SK-N-SH (cell line): ENCODE measurements at regions not wholly inside any gene's neighbourhood (a gene's known extent, or its start where the extent isn't known, plus 50 kb on each side); places are given as distances from the start of the nearest gene placed in this dataset.

Source experiments
- CTCF ChIA-PET: fragments of 300-600, 350-600 bp; formaldehyde crosslinking; extraction: SDS; loops from one replicate; lab custom pipeline; 2021; lab: Yijun Ruan, JAX
- POLR2A ChIA-PET: fragments of 350-600 bp; sonication (Branson Sonifier 250); formaldehyde crosslinking; extraction: SDS; loops from one replicate; lab custom pipeline; 2020; ENCODE audit warnings: antibody characterized with exemption, inconsistent platforms; lab: Yijun Ruan, JAX
- DNase-seq: peaks from one replicate; pipeline ENCODE4 v3.0.0; 2012
- H2AFZ ChIP-seq: fragments of 200-600 bp; sonication (generic); 2 replicates; pipeline ENCODE4 v1.8.1; 2016; ENCODE audit warnings: antibody characterized with exemption, mild to moderate bottlenecking, low read depth
- H3F3A ChIP-seq: fragments of 200-600 bp; sonication (generic); replicated peaks from 2 replicates; pipeline ENCODE3; 2016; ENCODE audit warnings: antibody characterized with exemption, mild to moderate bottlenecking; ENCODE audit not compliant: insufficient read depth
- H3K27ac ChIP-seq, 2 experiments: fragments of 200-500 bp in 1 of 2; fragments of 200-600 bp in 1 of 2; sonication (Bioruptor generic) in 1 of 2; sonication (generic), shearing (Covaris generic) in 1 of 2; 2 replicates each; pipeline versions ENCODE4 v1.5.1 to v1.6.1; 2014 to 2016; ENCODE audit warnings: low read depth in 2 of 2, inconsistent platforms in 1 of 2, low read length in 1 of 2, mild to moderate bottlenecking in 1 of 2, mixed read lengths in 1 of 2
- H3K27me3 ChIP-seq: fragments of 200-600 bp; sonication (generic), shearing (Covaris generic); 2 replicates; pipeline ENCODE4 v1.6.1; 2016; ENCODE audit warnings: mixed run types; ENCODE audit not compliant: insufficient read depth
- H3K36me3 ChIP-seq, 2 experiments: fragments of 200-500 bp in 1 of 2; fragments of 200-600 bp in 1 of 2; sonication (Bioruptor generic) in 1 of 2; sonication (generic) in 1 of 2; replicated peaks in 1 of 2; 2 replicates each; pipeline versions ENCODE3 to v1.5.1; 2014 to 2016; ENCODE audit warnings: low read length in 1 of 2, mild to moderate bottlenecking in 1 of 2; ENCODE audit not compliant: insufficient read depth in 2 of 2, control insufficient read depth in 1 of 2
- H3K4me1 ChIP-seq, 2 experiments: fragments of 200-500 bp in 1 of 2; fragments of 200-600 bp in 1 of 2; sonication (Bioruptor generic) in 1 of 2; sonication (generic), shearing (Covaris generic) in 1 of 2; 2 replicates each; pipeline versions ENCODE4 v1.5.1 to v1.6.1; 2014 to 2016; ENCODE audit warnings: low read depth in 1 of 2, low read length in 1 of 2, mixed run types in 1 of 2; ENCODE audit not compliant: insufficient read depth in 2 of 2, control insufficient read depth in 1 of 2
- H3K4me2 ChIP-seq: fragments of 200-600 bp; sonication (generic), shearing (Covaris generic); 2 replicates; pipeline ENCODE4 v1.6.1; 2017; ENCODE audit warnings: mixed run types
- H3K4me3 ChIP-seq, 2 experiments: fragments of 200-500 bp in 1 of 2; fragments of 200-600 bp in 1 of 2; sonication (Bioruptor generic) in 1 of 2; sonication (generic), shearing (Covaris generic) in 1 of 2; 2 replicates each; pipeline versions ENCODE4 v1.5.1 to v1.8.1; 2014 to 2016; ENCODE audit warnings: low read depth in 2 of 2, inconsistent platforms in 1 of 2, low read length in 1 of 2, mild to moderate bottlenecking in 1 of 2, mixed read lengths in 1 of 2, moderate library complexity in 1 of 2
- H3K79me2 ChIP-seq: fragments of 200-600 bp; sonication (generic); 2 replicates; pipeline ENCODE4 v1.8.1; 2017; ENCODE audit warnings: mild to moderate bottlenecking; ENCODE audit not compliant: insufficient read depth
- H3K9ac ChIP-seq: fragments of 200-600 bp; sonication (generic); 2 replicates; pipeline ENCODE4 v1.6.1; 2017; ENCODE audit warnings: mixed run types
- H3K9me2 ChIP-seq: fragments of 200-600 bp; sonication (generic); 2 replicates; pipeline ENCODE4 v1.6.1; 2017; ENCODE audit warnings: mixed run types
- H3K9me3 ChIP-seq: fragments of 200-600 bp; sonication (generic); 2 replicates; pipeline ENCODE4 v1.6.1; 2017; ENCODE audit warnings: mixed run types, mild to moderate bottlenecking, moderate library complexity
- H4K20me1 ChIP-seq: fragments of 200-600 bp; sonication (generic); 2 replicates; pipeline ENCODE4 v1.6.1; 2017; ENCODE audit warnings: mild to moderate bottlenecking, mixed run types; ENCODE audit not compliant: insufficient read depth
- EP300 ChIP-seq, 2 experiments: IDR thresholded peaks; 2 replicates each; pipeline versions ENCODE4 v1.4.0 to v1.6.1; 2012; ENCODE audit warnings: borderline replicate concordance in 1 of 2, low read depth in 1 of 2, low read length in 1 of 2
- EZH2phosphoT487 ChIP-seq: fragments of 200-600 bp; sonication (generic); IDR thresholded peaks from 2 replicates; pipeline ENCODE4 v1.6.1; 2017; ENCODE audit warnings: low read depth, mixed run types, mild to moderate bottlenecking, antibody characterized with exemption, moderate library complexity, borderline replicate concordance
- GABPA ChIP-seq: IDR thresholded peaks from 2 replicates; pipeline ENCODE4 v1.4.0; 2012; ENCODE audit warnings: low read depth, mild to moderate bottlenecking
- IRF3 ChIP-seq: fragments of 150-350 bp; IDR thresholded peaks from 2 replicates; pipeline ENCODE4 v1.6.1; 2016; ENCODE audit warnings: mild to moderate bottlenecking, low read depth, low read length
- MXI1 ChIP-seq: IDR thresholded peaks from 2 replicates; pipeline ENCODE4 v1.6.1; 2012; ENCODE audit warnings: mild to moderate bottlenecking, low read depth, low read length, improper control_type of control experiment
- RAD21 ChIP-seq: IDR thresholded peaks from 2 replicates; pipeline ENCODE4 v1.6.1; 2012; ENCODE audit warnings: mild to moderate bottlenecking, low read length
- SIN3A ChIP-seq: IDR thresholded peaks from 2 replicates; pipeline ENCODE4 v1.6.1; 2012; ENCODE audit warnings: low read depth, mild to moderate bottlenecking, low read length, moderate library complexity, borderline replicate concordance
- SMC3 ChIP-seq: IDR thresholded peaks from 2 replicates; pipeline ENCODE4 v1.6.1; 2012; ENCODE audit warnings: low read depth, low read length, improper control_type of control experiment
- TEAD4 ChIP-seq: IDR thresholded peaks from 2 replicates; pipeline ENCODE4 v1.4.0; 2012; ENCODE audit warnings: mild to moderate bottlenecking, borderline replicate concordance; ENCODE audit not compliant: insufficient read depth
- YY1 ChIP-seq: IDR thresholded peaks from 2 replicates; pipeline ENCODE4 v1.4.0; 2012; ENCODE audit warnings: low read depth, mild to moderate bottlenecking
- ZBTB33 ChIP-seq: IDR thresholded peaks from 2 replicates; pipeline ENCODE4 v1.4.0; 2012; ENCODE audit warnings: low read depth, borderline replicate concordance
- WGBS: methylation state at CpG from one replicate; pipeline ENCODE4 v1.1.6; 2017; ENCODE audit warnings: low lambda C conversion rate; 5-methylcytosine and 5-hydroxymethylcytosine counted together
- TF ChIP-seq, protein P1 (sequence below): fragments of 200-600 bp; sonication (generic); IDR thresholded peaks from 2 replicates; pipeline ENCODE4 v1.6.1; 2017; ENCODE audit warnings: antibody characterized with exemption, mild to moderate bottlenecking, moderate library complexity

DNA sequence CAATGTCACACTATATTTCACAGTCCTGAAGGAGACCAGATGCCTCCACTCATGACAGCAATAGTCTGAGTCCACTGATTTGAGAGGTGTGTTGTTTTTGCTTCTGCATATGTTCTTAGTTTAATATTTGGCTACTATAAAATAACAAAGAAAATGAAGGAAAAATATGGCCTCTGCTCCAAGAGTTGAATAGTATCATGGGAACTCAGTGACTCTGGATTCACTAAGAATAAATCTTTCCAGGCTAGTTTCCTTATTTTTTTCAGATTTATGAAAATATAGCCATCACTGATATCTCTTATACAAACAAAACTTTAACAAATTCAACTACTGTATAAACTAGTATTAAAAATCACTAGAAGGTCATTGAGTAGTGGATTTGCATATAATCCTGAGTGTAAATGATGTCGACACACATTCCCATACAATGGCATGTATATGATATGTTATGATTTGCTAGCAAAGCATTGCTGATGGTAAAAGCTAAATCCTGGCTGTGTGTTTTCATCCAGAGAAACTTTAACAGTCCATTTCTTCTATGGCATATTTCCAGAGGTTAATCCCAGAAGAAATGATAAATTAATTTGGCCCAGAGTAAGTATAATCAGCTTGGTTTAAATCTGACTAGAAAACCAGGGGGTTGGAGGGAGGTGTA lies 66.0 kb upstream of the VIPR2 start:
- POLR2A ChIA-PET = no interaction called here
- no peak for DNase-seq
- Histone ChIP-seq H2AFZ (no peak overlapping the region), H3F3A (no peaks in the 10 kb centered on the region), H3K27me3 (no peaks in the 10 kb centered on the region), H3K36me3 (no peaks in the 10 kb centered on the region)
- TF ChIP-seq, protein P1, sequence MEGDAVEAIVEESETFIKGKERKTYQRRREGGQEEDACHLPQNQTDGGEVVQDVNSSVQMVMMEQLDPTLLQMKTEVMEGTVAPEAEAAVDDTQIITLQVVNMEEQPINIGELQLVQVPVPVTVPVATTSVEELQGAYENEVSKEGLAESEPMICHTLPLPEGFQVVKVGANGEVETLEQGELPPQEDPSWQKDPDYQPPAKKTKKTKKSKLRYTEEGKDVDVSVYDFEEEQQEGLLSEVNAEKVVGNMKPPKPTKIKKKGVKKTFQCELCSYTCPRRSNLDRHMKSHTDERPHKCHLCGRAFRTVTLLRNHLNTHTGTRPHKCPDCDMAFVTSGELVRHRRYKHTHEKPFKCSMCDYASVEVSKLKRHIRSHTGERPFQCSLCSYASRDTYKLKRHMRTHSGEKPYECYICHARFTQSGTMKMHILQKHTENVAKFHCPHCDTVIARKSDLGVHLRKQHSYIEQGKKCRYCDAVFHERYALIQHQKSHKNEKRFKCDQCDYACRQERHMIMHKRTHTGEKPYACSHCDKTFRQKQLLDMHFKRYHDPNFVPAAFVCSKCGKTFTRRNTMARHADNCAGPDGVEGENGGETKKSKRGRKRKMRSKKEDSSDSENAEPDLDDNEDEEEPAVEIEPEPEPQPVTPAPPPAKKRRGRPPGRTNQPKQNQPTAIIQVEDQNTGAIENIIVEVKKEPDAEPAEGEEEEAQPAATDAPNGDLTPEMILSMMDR = no peak
- no peak for TF ChIP-seq MXI1
- no peak for TF ChIP-seq GABPA
- no peak for TF ChIP-seq TEAD4
- no peak for TF ChIP-seq EP300 (IDR thresholded peaks at IDR 0.05; ENCODE audit: borderline replicate concordance in 1 of 2, low read depth in 1 of 2, low read length in 1 of 2)
- no peak for TF ChIP-seq EZH2phosphoT487
- TF ChIP-seq, all 33 proteins: peak for 0
- H3K4me1 ChIP-seq = peaks cover 0 to 11% of the 10 kb centered on the region in 2 experiments; a peak in 1 of 4 replicates
- CTCF ChIA-PET = no interaction called here
- H3K4me3 ChIP-seq = no peak overlapping the region
- no peaks in the 10 kb centered on the region for H4K20me1 ChIP-seq
- H3K79me2 ChIP-seq = no peaks in the 10 kb centered on the region
- H3K4me2 ChIP-seq = no peak overlapping the region
- no peak overlapping the region for H3K9ac ChIP-seq
- H3K9me3 ChIP-seq = 0 out of 2 replicates have a peak, but pooled peaks cover 4% of the 10 kb centered on the region
- no peak overlapping the region for H3K27ac ChIP-seq
- WGBS = 9% methylated on average over 1 of the region's 1 CpG
- no peaks in the 10 kb centered on the region for H3K9me2 ChIP-seq

DNA sequence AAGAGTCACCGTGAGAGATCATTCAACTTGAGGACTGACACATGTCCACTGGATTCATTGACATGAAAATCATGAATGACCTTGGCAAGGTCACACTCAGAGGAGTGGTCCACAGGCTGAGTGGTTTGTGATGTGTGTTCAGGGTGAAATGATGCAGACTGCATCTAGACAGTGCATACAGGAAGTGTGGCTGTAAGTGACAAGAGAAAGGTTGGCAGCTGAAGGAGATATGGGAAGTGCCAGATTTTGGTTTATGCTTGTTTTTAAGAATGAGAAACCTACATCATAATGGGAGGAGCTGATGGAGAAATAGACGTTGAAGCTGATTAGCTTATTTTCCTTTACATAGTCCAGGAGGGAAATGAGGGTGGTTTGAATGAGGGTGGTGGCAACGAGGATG lies 64.8 kb upstream of the VIPR2 start:
- Histone ChIP-seq H3K27ac (no peak overlapping the region), H3K9ac (no peak overlapping the region), H3K27me3 (no peaks in the 10 kb centered on the region), H4K20me1 (no peaks in the 10 kb centered on the region), H2AFZ (no peak overlapping the region), H3K9me2 (no peaks in the 10 kb centered on the region), H3K4me3 (no peak overlapping the region), H3K9me3 (0 out of 2 replicates have a peak, but pooled peaks cover 4% of the 10 kb centered on the region), H3K79me2 (no peaks in the 10 kb centered on the region), H3K4me2 (no peak overlapping the region), H3F3A (no peaks in the 10 kb centered on the region), H3K36me3 (no peaks in the 10 kb centered on the region), H3K4me1 (peaks cover 0 to 11% of the 10 kb centered on the region in 2 experiments; a peak in 1 of 4 replicates)
- CTCF ChIA-PET = no interaction called here
- TF ChIP-seq SMC3 = no peak
- no peak for DNase-seq
- POLR2A ChIA-PET = no interaction called here
- 13% methylated on average over 3 of the region's 3 CpGs for WGBS

- H3K9me3 ChIP-seq = 0 out of 2 replicates have a peak, but pooled peaks cover 4% of the 10 kb centered on the region
- H3K4me3 ChIP-seq = no peak overlapping the region
- 26% methylated on average over 2 of the region's 2 CpGs for WGBS
- no peak overlapping the region for H3K27ac ChIP-seq
- H3K4me1 ChIP-seq = peaks cover 0 to 11% of the 10 kb centered on the region in 2 experiments; a peak in 1 of 4 replicates
- POLR2A ChIA-PET = no interaction called here
- no peak overlapping the region for H2AFZ ChIP-seq
- H3K27me3 ChIP-seq = no peaks in the 10 kb centered on the region
- CTCF ChIA-PET = no interaction called here
- no peaks in the 10 kb centered on the region for H3K36me3 ChIP-seq
- no peaks in the 10 kb centered on the region for H4K20me1 ChIP-seq
- H3K9ac ChIP-seq = no peak overlapping the region
- DNase-seq = no peak
- no peaks in the 10 kb centered on the region for H3F3A ChIP-seq
- H3K9me2 ChIP-seq = no peaks in the 10 kb centered on the region
- no peak overlapping the region for H3K4me2 ChIP-seq
- H3K79me2 ChIP-seq = no peaks in the 10 kb centered on the region
- TF ChIP-seq, protein P1 = no peak
- TF ChIP-seq ZBTB33 (no peak), SIN3A (no peak), TEAD4 (no peak), IRF3 (no peak), RAD21 (no peak), YY1 (no peak)
Measured at GRCh38 chr7:159207951-159208350, 63.3 kb upstream of the VIPR2 start.
